OCI-LY1 (cell line): ENCODE measurements at regions not wholly inside any gene's neighbourhood (a gene's known extent, or its start where the extent isn't known, plus 50 kb on each side); places are given as distances from the start of the nearest gene placed in this dataset.

Experiments used
- H2AFZ ChIP-seq: fragments of 200-600 bp; sonication (generic), shearing (Covaris generic); 2 replicates; pipeline ENCODE4 v1.6.0; 2014; ENCODE audit warnings: antibody characterized with exemption, mild to moderate bottlenecking, low read length
- H3F3A ChIP-seq: fragments of 200-600 bp; sonication (generic), shearing (Covaris generic); 2 replicates; pipeline ENCODE4 v1.6.0; 2014; ENCODE audit warnings: mild to moderate bottlenecking, antibody characterized with exemption, low read length, moderate library complexity; ENCODE audit not compliant: insufficient read depth
- H3K27ac ChIP-seq: fragments of 200-600 bp; sonication (generic); 2 replicates; pipeline ENCODE4 v1.5.1; 2014; ENCODE audit warnings: low read length, mixed run types, mild to moderate bottlenecking, low read depth; ENCODE audit not compliant: poor library complexity, severe bottlenecking
- H3K27me3 ChIP-seq: fragments of 200-600 bp; sonication (generic); 2 replicates; pipeline ENCODE4 v1.6.0; 2014; ENCODE audit warnings: antibody characterized with exemption, mild to moderate bottlenecking, low read length, moderate library complexity; ENCODE audit not compliant: insufficient read depth
- H3K36me3 ChIP-seq: fragments of 200-600 bp; sonication (generic); 2 replicates; pipeline ENCODE4 v1.6.1; 2014; ENCODE audit warnings: mild to moderate bottlenecking, antibody characterized with exemption, low read length, moderate library complexity, mixed read lengths; ENCODE audit not compliant: insufficient read depth
- H3K4me1 ChIP-seq: fragments of 200-600 bp; sonication (generic); 2 replicates; pipeline ENCODE4 v1.5.1; 2014; ENCODE audit warnings: mild to moderate bottlenecking, low read length, moderate library complexity; ENCODE audit not compliant: insufficient read depth, severe bottlenecking
- H3K4me2 ChIP-seq: fragments of 200-600 bp; sonication (generic), shearing (Covaris generic); 2 replicates; pipeline ENCODE4 v1.6.1; 2014; ENCODE audit warnings: low read length
- H3K4me3 ChIP-seq: fragments of 200-600 bp; sonication (generic); 2 replicates; pipeline ENCODE4 v1.5.1; 2014; ENCODE audit warnings: low read length, low read depth, mild to moderate bottlenecking, mixed read lengths; ENCODE audit not compliant: poor library complexity, severe bottlenecking
- H3K79me2 ChIP-seq: fragments of 200-600 bp; shearing (Covaris generic); 2 replicates; pipeline ENCODE4 v1.6.1; 2016; ENCODE audit warnings: mixed run types, low read length, mixed read lengths; ENCODE audit not compliant: insufficient read depth
- H3K9ac ChIP-seq: fragments of 200-600 bp; sonication (generic), shearing (Covaris generic); 2 replicates; pipeline ENCODE4 v1.6.1; 2014; ENCODE audit warnings: mild to moderate bottlenecking, low read length, mixed read lengths
- H3K9me2 ChIP-seq: fragments of 200-600 bp; sonication (generic), shearing (Covaris generic); 2 replicates; pipeline ENCODE4 v1.6.1; 2014; ENCODE audit warnings: low read depth, mild to moderate bottlenecking, low read length, mixed read lengths
- H3K9me3 ChIP-seq: fragments of 200-600 bp; shearing (Covaris generic); 2 replicates; pipeline ENCODE4 v1.6.1; 2014; ENCODE audit warnings: low read length, mixed read lengths
- H4K20me1 ChIP-seq: fragments of 200-600 bp; sonication (generic), shearing (Covaris generic); 2 replicates; pipeline ENCODE4 v1.6.0; 2016; ENCODE audit warnings: mild to moderate bottlenecking, low read length; ENCODE audit not compliant: insufficient read depth
- CTCF ChIP-seq: fragments of 200-600 bp; sonication (generic), shearing (Covaris generic); IDR thresholded peaks from 2 replicates; pipeline ENCODE4 v1.5.1; 2017; ENCODE audit warnings: mild to moderate bottlenecking, antibody characterized with exemption, low read length, moderate library complexity, mixed read lengths
- EZH2 ChIP-seq: fragments of 200-600 bp; sonication (generic), shearing (Covaris generic); IDR thresholded peaks from 2 replicates; pipeline ENCODE4 v1.8.0; 2017; ENCODE audit warnings: borderline replicate concordance, mixed run types, mild to moderate bottlenecking, antibody characterized with exemption, low read length, moderate library complexity, mixed read lengths

DNA sequence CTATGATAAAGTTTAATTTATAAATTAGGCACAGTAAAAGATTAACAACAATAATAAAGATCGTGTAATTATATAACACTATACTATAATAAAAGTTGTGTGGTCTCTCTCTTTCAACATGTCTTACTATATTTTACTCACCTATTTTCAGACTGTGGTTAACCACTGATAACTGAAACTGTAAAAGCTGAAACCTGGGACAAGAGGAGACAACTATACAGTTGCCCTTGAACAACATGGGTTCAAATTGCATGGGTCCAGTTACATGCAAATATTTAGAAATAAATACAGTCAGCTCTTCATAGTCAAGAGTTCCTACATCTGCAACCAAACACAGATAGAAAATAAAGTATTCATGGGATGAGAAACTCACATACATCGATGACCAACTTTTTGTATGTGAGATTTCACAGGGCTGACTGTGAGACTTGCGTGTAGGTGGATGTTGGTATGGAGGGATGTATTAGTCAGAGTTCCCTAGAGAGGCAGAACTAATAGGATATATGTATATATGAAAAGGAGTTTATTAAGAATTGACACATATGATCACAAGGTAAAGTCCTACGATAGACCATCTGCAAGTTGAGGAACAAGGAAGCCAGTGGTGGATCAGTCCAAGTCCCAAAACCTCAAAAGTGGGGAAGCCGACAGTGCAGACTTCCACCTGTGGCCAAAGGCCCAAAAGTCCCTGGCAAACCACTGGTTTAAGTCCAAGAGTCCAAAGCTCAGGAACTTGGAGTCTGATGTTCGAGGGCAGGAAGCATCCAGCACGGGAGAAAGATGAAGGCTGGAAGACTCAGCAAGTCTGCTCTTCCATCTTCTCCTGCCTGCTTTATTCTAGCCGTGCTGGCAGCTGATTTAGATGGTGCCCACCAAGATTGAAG, 359.5 kb downstream of the INSC start:
- H3K4me2 ChIP-seq: no peak overlapping the region
- H4K20me1 ChIP-seq: no peaks in the 10 kb centered on the region
- no peaks in the 10 kb centered on the region for H3K36me3 ChIP-seq
- no peak overlapping the region for H3K4me3 ChIP-seq
- no peaks in the 10 kb centered on the region for H3K9me2 ChIP-seq
- no peaks in the 10 kb centered on the region for H3K9me3 ChIP-seq
- H3K4me1 ChIP-seq: no peaks in the 10 kb centered on the region
- TF ChIP-seq EZH2 (no peak), CTCF (no peak)
- no peak overlapping the region for H2AFZ ChIP-seq
- H3K27me3 ChIP-seq: no peaks in the 10 kb centered on the region
- no peak overlapping the region for H3K9ac ChIP-seq
- no peak overlapping the region for H3K27ac ChIP-seq
- no peaks in the 10 kb centered on the region for H3F3A ChIP-seq
- H3K79me2 ChIP-seq: no peaks in the 10 kb centered on the region

DNA sequence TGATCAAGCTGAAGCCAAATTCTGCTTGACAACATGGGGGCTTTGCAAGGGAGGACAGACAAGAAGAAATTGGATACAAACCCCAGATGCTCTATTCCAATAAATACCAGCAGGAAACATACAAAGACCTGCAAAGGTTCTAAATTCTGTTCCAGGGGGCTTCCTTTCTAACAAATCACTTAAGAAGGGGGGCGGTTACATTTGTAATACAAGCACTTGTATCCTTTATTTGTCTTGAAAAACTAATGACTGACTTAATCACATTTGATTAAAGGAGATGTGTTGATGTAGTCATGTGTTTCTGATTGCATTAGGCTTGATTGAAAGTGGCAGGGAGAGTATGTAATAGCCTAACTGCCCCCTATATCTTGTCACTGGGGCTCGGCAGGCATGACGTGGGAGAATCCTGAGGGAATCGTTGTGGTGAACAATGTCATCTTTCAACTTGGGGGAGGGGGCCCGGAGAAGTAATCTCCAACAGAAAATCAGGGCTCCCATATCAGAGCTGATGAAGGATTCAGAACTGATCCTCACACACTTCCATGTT, 361.7 kb downstream of the INSC start:
- Histone ChIP-seq H3K36me3 (no peaks in the 10 kb centered on the region), H3K4me2 (no peak overlapping the region), H3K4me1 (no peaks in the 10 kb centered on the region), H3K27ac (no peak overlapping the region), H3F3A (no peaks in the 10 kb centered on the region), H2AFZ (no peak overlapping the region), H3K4me3 (no peak overlapping the region), H3K9me2 (no peaks in the 10 kb centered on the region), H3K79me2 (no peaks in the 10 kb centered on the region), H3K27me3 (no peaks in the 10 kb centered on the region), H4K20me1 (no peaks in the 10 kb centered on the region), H3K9ac (no peak overlapping the region), H3K9me3 (no peaks in the 10 kb centered on the region)
- TF ChIP-seq CTCF (no peak), EZH2 (no peak)

- Histone ChIP-seq H3K27ac (no peak overlapping the region), H3K9me2 (no peaks in the 10 kb centered on the region)
- TF ChIP-seq EZH2 (no peak), CTCF (no peak)
These were observed 367.1 kb downstream of the INSC start for GRCh38 chr11:15481871-15482270.

More at GRCh38 chr11:15481871-15482270, 367.1 kb downstream of the INSC start:
- no peak overlapping the region for H2AFZ ChIP-seq
- no peaks in the 10 kb centered on the region for H4K20me1 ChIP-seq
- H3K36me3 ChIP-seq: no peaks in the 10 kb centered on the region
- H3F3A ChIP-seq: no peaks in the 10 kb centered on the region
- no peak overlapping the region for H3K4me3 ChIP-seq
- no peak overlapping the region for H3K9ac ChIP-seq
- H3K9me3 ChIP-seq: no peaks in the 10 kb centered on the region
- no peaks in the 10 kb centered on the region for H3K27me3 ChIP-seq
- no peaks in the 10 kb centered on the region for H3K79me2 ChIP-seq
- H3K4me2 ChIP-seq: no peak overlapping the region
- H3K4me1 ChIP-seq: no peaks in the 10 kb centered on the region
